Sigmoid colon (tissue), 6 donors: ENCODE measurements at regions not wholly inside any gene's neighbourhood (a gene's known extent, or its start where the extent isn't known, plus 50 kb on each side); places are given as distances from the start of the nearest gene placed in this dataset.

Experiments
- DNase-seq: peaks from one replicate; pipeline ENCODE4 v3.0.0-alpha.2; 2019
- H3K27ac ChIP-seq, 4 donors: fragments of 200-600 bp; sonication (generic); one replicate each; pipeline ENCODE4 v1.5.1; 2016 to 2019; ENCODE audit warnings: mild to moderate bottlenecking in 1 of 4
- H3K27me3 ChIP-seq, 3 donors: fragments of 200-600 bp; sonication (generic); one replicate each; pipeline ENCODE4 v1.5.1; 2019; ENCODE audit warnings: mild to moderate bottlenecking in 1 of 3
- H3K36me3 ChIP-seq, 4 donors: fragments of 200-600 bp; sonication (generic); one replicate each; pipeline ENCODE4 v1.5.1; 2016 to 2019
- H3K4me1 ChIP-seq, 4 donors: fragments of 200-600 bp; sonication (generic); one replicate each; pipeline ENCODE4 v1.5.1; 2017 to 2019
- H3K4me3 ChIP-seq, 4 donors: fragments of 200-600 bp; sonication (generic); one replicate each; pipeline ENCODE4 v1.5.1; 2017 to 2019; ENCODE audit warnings: mild to moderate bottlenecking in 2 of 4, moderate library complexity in 1 of 4
- H3K9me3 ChIP-seq, 4 donors: fragments of 200-600 bp in 3 of 4; sonication (generic) in 3 of 4; one replicate each; pipeline versions ENCODE4 v1.5.1 to v1.6.1; 2013 to 2019
- EP300 ChIP-seq, 4 donors: sonication (generic); formaldehyde crosslinking; IDR thresholded peaks; one replicate each; pipeline ENCODE4 v1.6.1; 2017; ENCODE audit warnings: antibody characterized with exemption in 4 of 4
- POLR2A ChIP-seq, 2 donors: fragments of 450-650 bp; IDR thresholded peaks; one replicate each; pipeline ENCODE4 v1.6.1; 2016; ENCODE audit warnings: antibody characterized with exemption in 2 of 2, mild to moderate bottlenecking in 2 of 2, moderate library complexity in 2 of 2
- POLR2AphosphoS5 ChIP-seq, 4 donors: sonication (generic); formaldehyde crosslinking; IDR thresholded peaks; one replicate each; pipeline ENCODE4 v1.6.1; 2017; ENCODE audit warnings: antibody characterized with exemption in 4 of 4
- WGBS, 2 donors: extraction: QIAGEN DNeasy Blood & Tissue Kit; methylation state at CpG; one replicate each; pipeline ENCODE4 v1.1.7; 2013; 5-methylcytosine and 5-hydroxymethylcytosine counted together
- intact Hi-C: fragments of 100-400 bp; cut with DNase I; formaldehyde crosslinking; loops from one replicate; pipeline ENCODE4 v1.15.1; 2023
- TF ChIP-seq, protein P1 (sequence below), 4 experiments: fragments of 450-650 bp in 3 of 4; fragments of 200-600 bp in 1 of 4; IDR thresholded peaks; one replicate each; pipeline ENCODE4 v1.5.1; 2016 to 2019; ENCODE audit warnings: antibody characterized with exemption in 4 of 4, mild to moderate bottlenecking in 3 of 4, moderate library complexity in 2 of 4
- donor health status: healthy with polysubstance abuse.
- donor health status: healthy.

DNA sequence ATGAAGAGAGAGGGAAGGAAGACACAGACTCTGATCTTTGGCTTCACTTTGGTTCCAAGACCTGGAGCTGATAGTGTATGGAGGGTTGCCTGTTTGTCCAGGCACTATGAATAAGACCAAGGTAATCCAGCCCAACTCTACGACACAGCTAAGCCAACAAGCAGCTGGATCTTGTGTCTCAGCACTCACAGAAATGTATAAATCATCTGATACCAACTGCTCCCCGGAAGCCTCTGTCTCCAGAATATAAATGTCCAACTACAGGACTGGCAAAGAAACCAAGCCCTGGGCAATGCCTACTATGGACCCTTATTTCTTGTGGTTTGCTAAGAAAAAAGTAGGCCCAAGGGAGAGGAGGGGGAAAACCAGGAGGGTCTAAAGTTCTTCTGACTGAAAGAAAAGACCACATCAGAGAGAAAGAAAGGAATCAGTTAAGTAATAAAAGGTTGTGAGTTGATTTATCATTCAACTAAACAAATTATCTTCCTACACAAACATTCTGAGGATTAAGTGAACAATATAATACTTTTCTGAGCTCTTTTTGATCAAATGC is 204.0 kb downstream of the DAD1 start:
- intact Hi-C loops: loop anchor here (5.0 kb wide), 1 partner anchor 172 kb away; no protein-coding TSS in a partner anchor
- TF ChIP-seq POLR2AphosphoS5 (IDR thresholded peaks at IDR 0.05): no peak
- no peak for TF ChIP-seq EP300 (IDR thresholded peaks at IDR 0.05)
- TF ChIP-seq POLR2A (IDR thresholded peaks at IDR 0.05): no peak
- TF ChIP-seq, protein P1, sequence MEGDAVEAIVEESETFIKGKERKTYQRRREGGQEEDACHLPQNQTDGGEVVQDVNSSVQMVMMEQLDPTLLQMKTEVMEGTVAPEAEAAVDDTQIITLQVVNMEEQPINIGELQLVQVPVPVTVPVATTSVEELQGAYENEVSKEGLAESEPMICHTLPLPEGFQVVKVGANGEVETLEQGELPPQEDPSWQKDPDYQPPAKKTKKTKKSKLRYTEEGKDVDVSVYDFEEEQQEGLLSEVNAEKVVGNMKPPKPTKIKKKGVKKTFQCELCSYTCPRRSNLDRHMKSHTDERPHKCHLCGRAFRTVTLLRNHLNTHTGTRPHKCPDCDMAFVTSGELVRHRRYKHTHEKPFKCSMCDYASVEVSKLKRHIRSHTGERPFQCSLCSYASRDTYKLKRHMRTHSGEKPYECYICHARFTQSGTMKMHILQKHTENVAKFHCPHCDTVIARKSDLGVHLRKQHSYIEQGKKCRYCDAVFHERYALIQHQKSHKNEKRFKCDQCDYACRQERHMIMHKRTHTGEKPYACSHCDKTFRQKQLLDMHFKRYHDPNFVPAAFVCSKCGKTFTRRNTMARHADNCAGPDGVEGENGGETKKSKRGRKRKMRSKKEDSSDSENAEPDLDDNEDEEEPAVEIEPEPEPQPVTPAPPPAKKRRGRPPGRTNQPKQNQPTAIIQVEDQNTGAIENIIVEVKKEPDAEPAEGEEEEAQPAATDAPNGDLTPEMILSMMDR (IDR thresholded peaks at IDR 0.05): no peak
- H3K27me3 ChIP-seq: peaks cover 0 to 9% (median 0%) of the 10 kb centered on the region in 3 donors
- H3K4me3 ChIP-seq: no peak overlapping the region
- DNase-seq: no peak
- H3K9me3 ChIP-seq: no peaks in the 10 kb centered on the region
- no peak overlapping the region for H3K27ac ChIP-seq
- WGBS, 2 donors: 75 to 82% methylated on average over 2 of the region's 2 CpGs
- H3K36me3 ChIP-seq: no peaks in the 10 kb centered on the region
- peaks cover 0 to 19% (median 12%) of the 10 kb centered on the region in 4 donors for H3K4me1 ChIP-seq

DNA sequence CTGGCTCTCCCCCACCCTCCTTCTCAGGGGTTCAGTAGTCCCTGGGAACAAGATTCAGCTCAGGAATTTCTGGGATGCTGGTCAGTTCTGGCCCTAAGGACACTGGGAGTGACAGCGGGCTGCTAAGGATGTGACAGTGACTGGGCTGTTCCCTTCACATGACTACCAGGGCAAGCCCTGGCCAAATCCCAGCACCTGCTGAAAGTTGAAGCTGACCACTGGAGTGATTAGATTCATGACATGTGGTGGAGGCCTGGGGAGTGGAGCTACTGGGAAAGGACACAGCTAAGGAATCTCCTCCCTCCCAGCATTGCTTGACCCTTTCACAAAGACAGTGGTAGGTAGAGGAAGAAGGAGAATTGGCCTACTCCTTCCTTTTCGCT is 204.9 kb downstream of the DAD1 start:
- Histone ChIP-seq H3K9me3 (no peaks in the 10 kb centered on the region), H3K27me3 (peaks cover 0 to 9% (median 0%) of the 10 kb centered on the region in 3 donors), H3K4me3 (no peak overlapping the region), H3K27ac (no peak overlapping the region), H3K4me1 (peaks cover 0 to 25% (median 14%) of the 10 kb centered on the region in 4 donors), H3K36me3 (no peaks in the 10 kb centered on the region)
- no peak for DNase-seq
- WGBS, 2 donors: 92 to 98% methylated on average over 2 of the region's 2 CpGs
- no peak for TF ChIP-seq POLR2A (IDR thresholded peaks at IDR 0.05)
- TF ChIP-seq, protein P1 (IDR thresholded peaks at IDR 0.05): no peak
- no peak for TF ChIP-seq EP300 (IDR thresholded peaks at IDR 0.05)
- TF ChIP-seq POLR2AphosphoS5 (IDR thresholded peaks at IDR 0.05): no peak
- intact Hi-C loops: no loop called here

DNA sequence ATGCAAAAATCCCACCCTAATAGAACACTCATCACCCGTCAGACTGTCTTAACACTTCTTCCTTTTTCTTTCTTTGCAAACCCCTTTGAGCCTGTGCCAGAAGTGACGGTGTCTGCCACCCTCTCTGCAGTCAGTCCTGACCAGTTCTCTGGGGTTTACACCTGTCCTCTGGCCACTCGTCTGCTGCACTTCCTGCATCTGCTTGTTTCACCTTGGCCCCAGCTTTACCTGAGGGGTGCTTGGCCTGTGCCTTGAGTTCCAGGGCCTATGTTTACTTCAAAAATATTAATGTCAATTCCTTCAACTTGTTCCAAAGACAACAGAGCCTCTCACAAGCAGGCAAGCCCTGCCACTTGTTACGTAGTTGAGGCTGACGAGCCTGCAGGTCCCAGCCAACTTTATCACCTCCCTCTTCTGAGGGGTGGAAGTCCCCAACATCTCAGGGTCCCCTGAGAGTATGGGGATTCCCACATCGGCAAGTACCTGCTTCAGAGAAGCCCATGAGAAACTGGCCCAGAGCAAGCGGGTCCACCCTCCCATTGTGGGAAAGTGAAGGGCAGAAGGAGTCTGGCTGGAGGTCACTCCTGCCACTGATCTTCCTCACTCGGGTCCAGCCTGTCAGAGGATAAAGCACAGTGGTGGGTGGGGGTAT is 205.4 kb downstream of the DAD1 start:
- TF ChIP-seq, protein P1 (IDR thresholded peaks at IDR 0.05): no peak
- no peak for TF ChIP-seq POLR2AphosphoS5 (IDR thresholded peaks at IDR 0.05)
- TF ChIP-seq POLR2A (IDR thresholded peaks at IDR 0.05): no peak
- no peak for TF ChIP-seq EP300 (IDR thresholded peaks at IDR 0.05)
- Histone ChIP-seq H3K36me3 (no peaks in the 10 kb centered on the region), H3K9me3 (no peaks in the 10 kb centered on the region), H3K4me3 (no peak overlapping the region), H3K27ac (no peak overlapping the region), H3K4me1 (peaks cover 0 to 25% (median 14%) of the 10 kb centered on the region in 4 donors), H3K27me3 (peaks cover 0 to 9% (median 0%) of the 10 kb centered on the region in 3 donors)
- WGBS, 2 donors: 61 to 64% methylated on average over 8 of the region's 8 CpGs
- DNase-seq: no peak
- intact Hi-C loops: no loop called here

DNA sequence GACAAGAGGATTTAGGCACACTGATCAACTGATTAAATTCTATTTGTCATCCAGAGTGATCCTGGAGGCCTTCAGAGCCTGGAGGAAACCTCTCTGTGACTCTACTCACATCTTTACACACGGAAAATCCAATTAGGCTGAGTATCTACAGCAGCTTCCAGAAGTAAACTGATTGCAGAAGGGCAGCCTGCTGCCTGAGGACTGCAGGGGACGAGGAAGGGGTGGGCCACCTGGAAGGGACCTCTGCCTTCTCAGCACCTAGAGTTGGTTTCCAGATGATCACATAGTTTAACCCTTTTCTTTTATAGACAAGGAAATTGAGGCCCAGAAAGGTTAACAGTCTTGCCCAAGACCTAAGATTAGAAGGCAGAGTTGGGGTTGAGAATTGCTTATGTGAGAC is 206.1 kb downstream of the DAD1 start:
- 85 to 89% methylated on average over 2 of the region's 2 CpGs for WGBS, 2 donors
- peaks cover 0 to 4% (median 0%) of the 10 kb centered on the region in 3 donors for H3K27me3 ChIP-seq
- intact Hi-C loops: no loop called here
- H3K27ac ChIP-seq: no peak overlapping the region
- H3K4me3 ChIP-seq: no peak overlapping the region
- H3K4me1 ChIP-seq: peaks cover 0 to 25% (median 14%) of the 10 kb centered on the region in 4 donors
- TF ChIP-seq POLR2AphosphoS5 (IDR thresholded peaks at IDR 0.05): no peak
- DNase-seq: no peak
- no peaks in the 10 kb centered on the region for H3K9me3 ChIP-seq
- H3K36me3 ChIP-seq: no peaks in the 10 kb centered on the region

DNA sequence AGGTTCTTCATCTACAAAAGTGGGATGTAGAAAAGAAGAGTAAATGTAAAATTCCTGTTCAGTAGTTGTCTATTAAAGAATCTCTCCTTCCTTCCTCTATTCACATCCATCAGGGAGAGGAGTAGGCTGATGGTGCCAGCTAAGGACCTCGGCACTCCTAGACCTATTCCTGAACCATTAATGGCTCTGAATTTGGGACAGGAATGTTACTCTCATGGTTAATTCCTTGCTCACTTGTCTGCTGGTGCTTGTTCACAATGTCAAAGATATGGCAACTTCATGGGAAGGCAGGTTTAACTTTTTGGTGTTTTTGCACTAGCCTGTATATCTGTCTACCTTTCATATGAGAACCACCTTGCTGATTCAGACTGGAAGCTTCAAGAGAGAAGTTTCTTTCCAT is 206.6 kb downstream of the DAD1 start:
- Histone ChIP-seq H3K4me3 (no peak overlapping the region), H3K27ac (no peak overlapping the region), H3K4me1 (peaks cover 0 to 22% (median 13%) of the 10 kb centered on the region in 4 donors), H3K9me3 (no peaks in the 10 kb centered on the region), H3K36me3 (no peaks in the 10 kb centered on the region), H3K27me3 (no peaks in the 10 kb centered on the region)
- TF ChIP-seq POLR2AphosphoS5 (IDR thresholded peaks at IDR 0.05) (no peak), POLR2A (IDR thresholded peaks at IDR 0.05) (no peak), EP300 (IDR thresholded peaks at IDR 0.05) (no peak)
- TF ChIP-seq, protein P1 (IDR thresholded peaks at IDR 0.05): no peak
- DNase-seq: no peak
- WGBS, 2 donors: 94 to 98% methylated on average over 1 of the region's 1 CpG
- intact Hi-C loops: no loop called here
